GM23338 (cell line): ENCODE measurements at regions not wholly inside any gene's neighbourhood (a gene's known extent, or its start where the extent isn't known, plus 50 kb on each side); places are given as distances from the start of the nearest gene placed in this dataset.

Experiments used
- ATAC-seq: fragments of 200-7000 bp; cut with Tn5 transposase; 3 replicates; pipeline ENCODE4 v1.9.1; 2020
- DNase-seq: peaks from one replicate; pipeline ENCODE4 v3.0.0-alpha.2; 2015; ENCODE audit warnings: low spot score
- H2AFZ ChIP-seq: fragments of 200-600 bp; sonication (generic); 2 replicates; pipeline ENCODE4 v1.8.0; 2016; ENCODE audit warnings: antibody characterized with exemption, mild to moderate bottlenecking, moderate library complexity
- H3F3A ChIP-seq: fragments of 200-600 bp; sonication (generic); replicated peaks from 2 replicates; pipeline ENCODE4 v1.8.0; 2017; ENCODE audit warnings: antibody characterized with exemption, mixed run types, low read depth
- H3K27ac ChIP-seq: fragments of 200-600 bp; sonication (generic); 2 replicates; pipeline ENCODE4 v1.6.1; 2016; ENCODE audit warnings: low read depth
- H3K27me3 ChIP-seq: fragments of 200-600 bp; sonication (generic); 2 replicates; pipeline ENCODE4 v1.8.0; 2016; ENCODE audit warnings: mild to moderate bottlenecking, mixed run types, moderate library complexity; ENCODE audit not compliant: insufficient read depth
- H3K36me3 ChIP-seq: fragments of 200-600 bp; sonication (generic); 2 replicates; pipeline ENCODE4 v1.8.0; 2016; ENCODE audit warnings: mild to moderate bottlenecking; ENCODE audit not compliant: insufficient read depth
- H3K4me1 ChIP-seq: fragments of 200-600 bp; sonication (generic); 2 replicates; pipeline ENCODE4 v1.8.0; 2016; ENCODE audit warnings: mild to moderate bottlenecking, moderate library complexity; ENCODE audit not compliant: insufficient read depth
- H3K4me2 ChIP-seq: fragments of 200-600 bp; sonication (generic); 2 replicates; pipeline ENCODE4 v1.7.1; 2017; ENCODE audit warnings: mixed run types
- H3K4me3 ChIP-seq: fragments of 200-600 bp; sonication (generic); 2 replicates; pipeline ENCODE4 v1.6.1; 2016; ENCODE audit warnings: mixed run types
- H3K79me2 ChIP-seq: fragments of 200-600 bp; sonication (generic); replicated peaks from 2 replicates; pipeline ENCODE4 v1.8.0; 2017; ENCODE audit warnings: mild to moderate bottlenecking; ENCODE audit not compliant: insufficient read depth
- H3K9me2 ChIP-seq: fragments of 200-600 bp; sonication (generic); 2 replicates; pipeline ENCODE4 v1.8.0; 2017; ENCODE audit not compliant: insufficient read depth
- H4K20me1 ChIP-seq: fragments of 200-600 bp; sonication (generic); replicated peaks from 2 replicates; pipeline ENCODE4 v1.8.0; 2017; ENCODE audit warnings: mild to moderate bottlenecking; ENCODE audit not compliant: insufficient read depth
- H3K27ac Mint-ChIP-seq: 2 replicates; pipeline ENCODE4 v1.8.0; 2020; ENCODE audit warnings: inconsistent platforms, mild to moderate bottlenecking, moderate library complexity, mixed read lengths
- H3K27me3 Mint-ChIP-seq: 3 replicates; pipeline ENCODE4 v1.8.0; 2022; ENCODE audit warnings: low read depth, mild to moderate bottlenecking, moderate library complexity, mixed read lengths, inconsistent platforms; ENCODE audit not compliant: insufficient read depth, poor library complexity
- H3K36me3 Mint-ChIP-seq: 3 replicates; pipeline ENCODE4 v1.8.0; 2021; ENCODE audit warnings: low read depth, mild to moderate bottlenecking, inconsistent platforms, moderate library complexity, mixed read lengths
- H3K4me1 Mint-ChIP-seq: 3 replicates; pipeline ENCODE4 v1.8.0; 2020; ENCODE audit warnings: mild to moderate bottlenecking, inconsistent platforms, mixed read lengths
- H3K4me3 Mint-ChIP-seq: 3 replicates; pipeline ENCODE4 v1.8.0; 2021; ENCODE audit warnings: moderate library complexity, mild to moderate bottlenecking, inconsistent platforms, mixed read lengths
- H3K9me3 Mint-ChIP-seq: 3 replicates; pipeline ENCODE4 v1.8.0; 2020; ENCODE audit warnings: moderate library complexity, mild to moderate bottlenecking, inconsistent platforms, mixed read lengths
- CREB1 ChIP-seq: fragments of 250-450 bp; sonication (Bioruptor Pico); IDR thresholded peaks from 2 replicates; pipeline ENCODE4 v1.5.0; 2020; ENCODE audit warnings: low read depth, mild to moderate bottlenecking, moderate library complexity
- CTCF ChIP-seq, 2 experiments: fragments of 200-600 bp in 1 of 2; sonication (generic) in 1 of 2; conservative IDR thresholded peaks; 2 replicates each; pipeline versions ENCODE4 v1.5.1 to v1.6.1; 2016 to 2017; ENCODE audit warnings: antibody characterized with exemption in 2 of 2, low read depth in 2 of 2, mild to moderate bottlenecking in 2 of 2, moderate library complexity in 1 of 2
- ETS1 ChIP-seq: IDR thresholded peaks from 2 replicates; pipeline ENCODE4 v1.6.1; 2016; ENCODE audit warnings: antibody characterized with exemption
- EZH2 ChIP-seq: fragments of 200-600 bp; sonication (generic); IDR thresholded peaks from one replicate; pipeline ENCODE4 v1.8.0; 2017; ENCODE audit warnings: antibody characterized with exemption, mild to moderate bottlenecking, low read depth; ENCODE audit not compliant: unreplicated experiment
- EZH2phosphoT487 ChIP-seq: fragments of 200-600 bp; sonication (generic); IDR thresholded peaks from one replicate; pipeline ENCODE4 v1.8.1; 2018; ENCODE audit warnings: antibody characterized with exemption; ENCODE audit not compliant: unreplicated experiment
- NANOG ChIP-seq: IDR thresholded peaks from 2 replicates; pipeline ENCODE4 v1.6.1; 2016; ENCODE audit warnings: antibody characterized with exemption, borderline replicate concordance
- POLR2AphosphoS5 ChIP-seq: IDR thresholded peaks from 2 replicates; pipeline ENCODE4 v1.6.1; 2016; ENCODE audit warnings: antibody characterized with exemption, low read depth
- STAT1 ChIP-seq: IDR thresholded peaks from one replicate; pipeline ENCODE4 v1.6.1; 2016; ENCODE audit warnings: antibody characterized with exemption; ENCODE audit not compliant: unreplicated experiment
- ZNF114 ChIP-seq: fragments of 250-450 bp; sonication (Bioruptor Pico); IDR thresholded peaks from 2 replicates; pipeline ENCODE4 v1.5.0; 2020; ENCODE audit warnings: mild to moderate bottlenecking, moderate library complexity
- TF ChIP-seq, protein P1 (sequence below): IDR thresholded peaks from one replicate; pipeline ENCODE4 v1.6.1; 2018; ENCODE audit warnings: antibody characterized with exemption; ENCODE audit not compliant: unreplicated experiment

DNA sequence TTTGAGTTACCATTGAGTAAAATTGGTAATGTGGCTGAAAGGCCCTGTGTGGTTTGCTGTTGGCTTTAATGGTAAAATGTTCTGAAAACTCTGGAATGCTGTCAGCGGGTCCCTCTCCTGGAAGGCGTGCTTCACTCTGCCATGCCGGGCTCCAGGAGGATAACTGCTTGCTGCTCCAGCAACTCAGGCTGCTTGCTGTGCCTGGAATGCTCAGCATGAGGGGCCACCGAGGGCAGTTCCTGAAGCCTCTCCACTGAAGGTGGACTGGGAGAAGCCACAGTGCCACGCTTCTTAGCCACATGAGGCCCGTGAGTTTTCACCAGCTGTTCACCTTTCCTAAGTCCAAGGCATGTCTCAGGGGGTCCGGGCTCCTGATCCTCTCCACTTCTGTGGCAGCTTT is 90.4 kb upstream of the FAM110C start (continued):
- TF ChIP-seq ETS1, result no peak
- TF ChIP-seq, protein P1, sequence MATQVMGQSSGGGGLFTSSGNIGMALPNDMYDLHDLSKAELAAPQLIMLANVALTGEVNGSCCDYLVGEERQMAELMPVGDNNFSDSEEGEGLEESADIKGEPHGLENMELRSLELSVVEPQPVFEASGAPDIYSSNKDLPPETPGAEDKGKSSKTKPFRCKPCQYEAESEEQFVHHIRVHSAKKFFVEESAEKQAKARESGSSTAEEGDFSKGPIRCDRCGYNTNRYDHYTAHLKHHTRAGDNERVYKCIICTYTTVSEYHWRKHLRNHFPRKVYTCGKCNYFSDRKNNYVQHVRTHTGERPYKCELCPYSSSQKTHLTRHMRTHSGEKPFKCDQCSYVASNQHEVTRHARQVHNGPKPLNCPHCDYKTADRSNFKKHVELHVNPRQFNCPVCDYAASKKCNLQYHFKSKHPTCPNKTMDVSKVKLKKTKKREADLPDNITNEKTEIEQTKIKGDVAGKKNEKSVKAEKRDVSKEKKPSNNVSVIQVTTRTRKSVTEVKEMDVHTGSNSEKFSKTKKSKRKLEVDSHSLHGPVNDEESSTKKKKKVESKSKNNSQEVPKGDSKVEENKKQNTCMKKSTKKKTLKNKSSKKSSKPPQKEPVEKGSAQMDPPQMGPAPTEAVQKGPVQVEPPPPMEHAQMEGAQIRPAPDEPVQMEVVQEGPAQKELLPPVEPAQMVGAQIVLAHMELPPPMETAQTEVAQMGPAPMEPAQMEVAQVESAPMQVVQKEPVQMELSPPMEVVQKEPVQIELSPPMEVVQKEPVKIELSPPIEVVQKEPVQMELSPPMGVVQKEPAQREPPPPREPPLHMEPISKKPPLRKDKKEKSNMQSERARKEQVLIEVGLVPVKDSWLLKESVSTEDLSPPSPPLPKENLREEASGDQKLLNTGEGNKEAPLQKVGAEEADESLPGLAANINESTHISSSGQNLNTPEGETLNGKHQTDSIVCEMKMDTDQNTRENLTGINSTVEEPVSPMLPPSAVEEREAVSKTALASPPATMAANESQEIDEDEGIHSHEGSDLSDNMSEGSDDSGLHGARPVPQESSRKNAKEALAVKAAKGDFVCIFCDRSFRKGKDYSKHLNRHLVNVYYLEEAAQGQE, result no peak
- TF ChIP-seq CREB1 (CRISPR knock-in tag), result no peak
- TF ChIP-seq ZNF114, result no peak
- no peak for TF ChIP-seq STAT1
- no peak for TF ChIP-seq NANOG

DNA sequence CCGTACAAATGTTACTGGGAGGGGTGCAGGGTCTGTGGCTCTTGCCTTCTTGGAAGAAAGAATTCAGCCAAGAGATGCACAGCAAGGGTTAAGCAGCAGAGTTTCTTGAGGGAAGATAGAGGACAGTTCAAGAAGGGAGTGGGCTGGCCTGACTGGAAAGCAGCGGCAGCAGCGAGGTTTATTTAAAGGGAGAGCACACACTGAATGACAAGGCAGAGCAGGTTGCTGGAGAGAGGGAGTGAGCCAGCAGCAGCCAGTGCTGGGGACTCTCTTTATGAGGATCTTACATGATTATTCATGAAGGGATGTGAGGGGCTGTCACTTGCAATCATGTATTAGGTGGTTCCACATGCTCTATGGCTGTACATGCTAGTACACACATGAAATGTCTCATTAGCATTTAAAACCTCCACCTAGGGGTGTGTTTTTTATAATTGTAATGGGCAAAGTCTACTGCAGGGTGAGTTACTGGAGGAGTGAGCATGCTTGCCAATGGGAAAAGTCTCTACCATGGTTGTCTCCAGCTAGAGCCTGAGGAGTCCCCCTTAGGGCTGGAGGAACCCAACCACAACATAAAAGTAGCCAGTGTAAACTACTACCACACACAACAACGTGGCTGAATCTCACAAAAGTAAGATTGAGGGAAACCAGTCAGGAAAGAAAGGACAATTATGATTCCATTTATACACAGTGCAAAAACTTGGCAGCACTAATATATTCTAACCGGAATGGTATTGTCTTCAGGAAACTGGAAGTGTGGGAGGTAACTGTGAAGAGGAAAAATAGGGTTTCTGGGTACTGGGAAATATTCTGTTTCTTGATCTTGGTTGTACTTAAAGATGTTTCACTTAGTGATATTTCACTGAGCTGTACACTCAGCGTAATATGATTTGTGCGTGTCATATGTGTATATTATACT is 87.6 kb upstream of the FAM110C start:
- no peaks in the 10 kb centered on the region for H3K27me3 ChIP-seq
- H3K4me1 ChIP-seq, result peaks cover 11% of the 10 kb centered on the region
- no peak overlapping the region for H3K4me2 ChIP-seq
- peak; percentile 43 for DNase-seq
- no peaks in the 10 kb centered on the region for H3K36me3 ChIP-seq
- H2AFZ ChIP-seq, result no peak overlapping the region
- no peak overlapping the region for H3K27ac ChIP-seq
- no peaks in the 10 kb centered on the region for H3F3A ChIP-seq
- no peak overlapping the region for H3K4me3 ChIP-seq
- Mint-ChIP-seq H3K36me3 (no peaks in the 10 kb centered on the region), H3K4me1 (peaks cover 22% of the 10 kb centered on the region), H3K4me3 (no peak overlapping the region), H3K27ac (no peak overlapping the region), H3K9me3 (no peaks in the 10 kb centered on the region), H3K27me3 (peaks cover 4% of the 10 kb centered on the region)
- no peaks in the 10 kb centered on the region for H3K79me2 ChIP-seq
- no peaks in the 10 kb centered on the region for H3K9me2 ChIP-seq
- peak; percentile 85 for ATAC-seq
- no peaks in the 10 kb centered on the region for H4K20me1 ChIP-seq
- TF ChIP-seq POLR2AphosphoS5 (no peak), EZH2 (no peak), CREB1 (CRISPR knock-in tag) (no peak), CTCF (conservative IDR thresholded peaks at IDR 0.05; ENCODE audit: low read depth in 2 of 2) (no peak), ZNF114 (no peak), EZH2phosphoT487 (no peak)
- TF ChIP-seq, protein P1, result no peak
